Activated T-cell treated with anti-CD3 and anti-CD28 coated beads, Interleukin-2, amount 50 U/mL, for 48 hours (primary cell): ENCODE measurements at regions not wholly inside any gene's neighbourhood (a gene's known extent, or its start where the extent isn't known, plus 50 kb on each side); places are given as distances from the start of the nearest gene placed in this dataset.
"Not testable (repeated sequence)": the region's sequence is repeated elsewhere in the genome, so short reads cannot be mapped to it uniquely, and the experiment has no call there.

Experiments
- DNase-seq, 2 experiments: peaks; one replicate each; pipeline ENCODE4 v3.0.0-alpha.2; 2020

- not testable (repeated sequence) for DNase-seq
These were observed 52.3 kb upstream of the BBX start for GRCh38 chr3:107470496-107470895.
